Retinal pigment epithelial cell (primary cell): ENCODE measurements at regions not wholly inside any gene's neighbourhood (a gene's known extent, or its start where the extent isn't known, plus 50 kb on each side); places are given as distances from the start of the nearest gene placed in this dataset.

Experiments
- DNase-seq: peaks from one replicate; pipeline ENCODE4 v3.0.0-alpha.2; 2010; ENCODE audit warnings: low read depth
- H3K4me3 ChIP-seq: 2 replicates; pipeline ENCODE4 v1.5.1; 2011; ENCODE audit warnings: mild to moderate bottlenecking, low read length, control low read depth, moderate library complexity
- CTCF ChIP-seq: conservative IDR thresholded peaks from 2 replicates; pipeline ENCODE4 v1.5.1; 2011; ENCODE audit warnings: low read depth, low read length, control low read depth, inconsistent platforms

- DNase-seq: peak; percentile 73
- no peak overlapping the region for H3K4me3 ChIP-seq
- TF ChIP-seq CTCF: no peak
Observed at GRCh38 chr3:24810881-24811280, 316.2 kb upstream of the THRB start.

- no peak for DNase-seq
- H3K4me3 ChIP-seq: no peak overlapping the region
- no peak for TF ChIP-seq CTCF
Observed at GRCh38 chr3:24812116-24812515, 317.5 kb upstream of the THRB start.

GRCh38 chr3:24818055-24818454, 323.4 kb upstream of the THRB start:
- no peak for DNase-seq
- no peak overlapping the region for H3K4me3 ChIP-seq
- TF ChIP-seq CTCF: no peak

GRCh38 chr3:24828011-24828410, 333.4 kb upstream of the THRB start:
- TF ChIP-seq CTCF: no peak
- no peak overlapping the region for H3K4me3 ChIP-seq
- no peak for DNase-seq

- no peak overlapping the region for H3K4me3 ChIP-seq
- DNase-seq: no peak
- TF ChIP-seq CTCF: no peak
Observed at GRCh38 chr3:24828551-24828950, 333.9 kb upstream of the THRB start.

GRCh38 chr3:24829011-24829581, 334.4 kb upstream of the THRB start:
- DNase-seq: no peak
- H3K4me3 ChIP-seq: peak overlapping the region; percentile 64
- TF ChIP-seq CTCF: no peak

- TF ChIP-seq CTCF: no peak
- DNase-seq: no peak
- H3K4me3 ChIP-seq: peak overlapping the region; percentile 64
Observed at GRCh38 chr3:24829629-24830229, 335.1 kb upstream of the THRB start.
